LNCAP (cell line): ENCODE measurements at regions not wholly inside any gene's neighbourhood (a gene's known extent, or its start where the extent isn't known, plus 50 kb on each side); places are given as distances from the start of the nearest gene placed in this dataset.

Experiments
- CTCF ChIP-seq: fragments of 450-650 bp; IDR thresholded peaks from 2 replicates; pipeline ENCODE4 v1.5.1; 2017; ENCODE audit warnings: mild to moderate bottlenecking

- no peak for TF ChIP-seq CTCF
Observed at GRCh38 chr14:25953532-25954139, 644.2 kb downstream of the NOVA1 start.

GRCh38 chr14:25945746-25946145, 652.1 kb downstream of the NOVA1 start:
- TF ChIP-seq CTCF, result no peak

- TF ChIP-seq CTCF, result no peak
Observed at GRCh38 chr14:25944020-25944419, 653.8 kb downstream of the NOVA1 start.

GRCh38 chr14:25943329-25943728, 654.5 kb downstream of the NOVA1 start:
- TF ChIP-seq CTCF, result no peak

- TF ChIP-seq CTCF, result no peak
Observed at GRCh38 chr14:25942090-25942489, 655.7 kb downstream of the NOVA1 start.

GRCh38 chr14:25933731-25934130, 664.1 kb downstream of the NOVA1 start:
- no peak for TF ChIP-seq CTCF

- no peak for TF ChIP-seq CTCF
Observed at GRCh38 chr14:25929881-25930615, 667.8 kb downstream of the NOVA1 start.
